GM23338 (cell line): ENCODE measurements at regions not wholly inside any gene's neighbourhood (a gene's known extent, or its start where the extent isn't known, plus 50 kb on each side); places are given as distances from the start of the nearest gene placed in this dataset.

Experiments used
- ATAC-seq: fragments of 200-7000 bp; cut with Tn5 transposase; 3 replicates; pipeline ENCODE4 v1.9.1; 2020
- DNase-seq: peaks from one replicate; pipeline ENCODE4 v3.0.0-alpha.2; 2015; ENCODE audit warnings: low spot score
- H2AFZ ChIP-seq: fragments of 200-600 bp; sonication (generic); 2 replicates; pipeline ENCODE4 v1.8.0; 2016; ENCODE audit warnings: antibody characterized with exemption, mild to moderate bottlenecking, moderate library complexity
- H3F3A ChIP-seq: fragments of 200-600 bp; sonication (generic); replicated peaks from 2 replicates; pipeline ENCODE4 v1.8.0; 2017; ENCODE audit warnings: antibody characterized with exemption, mixed run types, low read depth
- H3K27ac ChIP-seq: fragments of 200-600 bp; sonication (generic); 2 replicates; pipeline ENCODE4 v1.6.1; 2016; ENCODE audit warnings: low read depth
- H3K27me3 ChIP-seq: fragments of 200-600 bp; sonication (generic); 2 replicates; pipeline ENCODE4 v1.8.0; 2016; ENCODE audit warnings: mild to moderate bottlenecking, mixed run types, moderate library complexity; ENCODE audit not compliant: insufficient read depth
- H3K36me3 ChIP-seq: fragments of 200-600 bp; sonication (generic); 2 replicates; pipeline ENCODE4 v1.8.0; 2016; ENCODE audit warnings: mild to moderate bottlenecking; ENCODE audit not compliant: insufficient read depth
- H3K4me1 ChIP-seq: fragments of 200-600 bp; sonication (generic); 2 replicates; pipeline ENCODE4 v1.8.0; 2016; ENCODE audit warnings: mild to moderate bottlenecking, moderate library complexity; ENCODE audit not compliant: insufficient read depth
- H3K4me2 ChIP-seq: fragments of 200-600 bp; sonication (generic); 2 replicates; pipeline ENCODE4 v1.7.1; 2017; ENCODE audit warnings: mixed run types
- H3K4me3 ChIP-seq: fragments of 200-600 bp; sonication (generic); 2 replicates; pipeline ENCODE4 v1.6.1; 2016; ENCODE audit warnings: mixed run types
- H3K79me2 ChIP-seq: fragments of 200-600 bp; sonication (generic); replicated peaks from 2 replicates; pipeline ENCODE4 v1.8.0; 2017; ENCODE audit warnings: mild to moderate bottlenecking; ENCODE audit not compliant: insufficient read depth
- H3K9me2 ChIP-seq: fragments of 200-600 bp; sonication (generic); 2 replicates; pipeline ENCODE4 v1.8.0; 2017; ENCODE audit not compliant: insufficient read depth
- H4K20me1 ChIP-seq: fragments of 200-600 bp; sonication (generic); replicated peaks from 2 replicates; pipeline ENCODE4 v1.8.0; 2017; ENCODE audit warnings: mild to moderate bottlenecking; ENCODE audit not compliant: insufficient read depth
- H3K27ac Mint-ChIP-seq: 2 replicates; pipeline ENCODE4 v1.8.0; 2020; ENCODE audit warnings: inconsistent platforms, mild to moderate bottlenecking, moderate library complexity, mixed read lengths
- H3K27me3 Mint-ChIP-seq: 3 replicates; pipeline ENCODE4 v1.8.0; 2022; ENCODE audit warnings: low read depth, mild to moderate bottlenecking, moderate library complexity, mixed read lengths, inconsistent platforms; ENCODE audit not compliant: insufficient read depth, poor library complexity
- H3K36me3 Mint-ChIP-seq: 3 replicates; pipeline ENCODE4 v1.8.0; 2021; ENCODE audit warnings: low read depth, mild to moderate bottlenecking, inconsistent platforms, moderate library complexity, mixed read lengths
- H3K4me1 Mint-ChIP-seq: 3 replicates; pipeline ENCODE4 v1.8.0; 2020; ENCODE audit warnings: mild to moderate bottlenecking, inconsistent platforms, mixed read lengths
- H3K4me3 Mint-ChIP-seq: 3 replicates; pipeline ENCODE4 v1.8.0; 2021; ENCODE audit warnings: moderate library complexity, mild to moderate bottlenecking, inconsistent platforms, mixed read lengths
- H3K9me3 Mint-ChIP-seq: 3 replicates; pipeline ENCODE4 v1.8.0; 2020; ENCODE audit warnings: moderate library complexity, mild to moderate bottlenecking, inconsistent platforms, mixed read lengths
- CREB1 ChIP-seq: fragments of 250-450 bp; sonication (Bioruptor Pico); IDR thresholded peaks from 2 replicates; pipeline ENCODE4 v1.5.0; 2020; ENCODE audit warnings: low read depth, mild to moderate bottlenecking, moderate library complexity
- CTCF ChIP-seq, 2 experiments: fragments of 200-600 bp in 1 of 2; sonication (generic) in 1 of 2; conservative IDR thresholded peaks; 2 replicates each; pipeline versions ENCODE4 v1.5.1 to v1.6.1; 2016 to 2017; ENCODE audit warnings: antibody characterized with exemption in 2 of 2, low read depth in 2 of 2, mild to moderate bottlenecking in 2 of 2, moderate library complexity in 1 of 2
- ETS1 ChIP-seq: IDR thresholded peaks from 2 replicates; pipeline ENCODE4 v1.6.1; 2016; ENCODE audit warnings: antibody characterized with exemption
- EZH2 ChIP-seq: fragments of 200-600 bp; sonication (generic); IDR thresholded peaks from one replicate; pipeline ENCODE4 v1.8.0; 2017; ENCODE audit warnings: antibody characterized with exemption, mild to moderate bottlenecking, low read depth; ENCODE audit not compliant: unreplicated experiment
- EZH2phosphoT487 ChIP-seq: fragments of 200-600 bp; sonication (generic); IDR thresholded peaks from one replicate; pipeline ENCODE4 v1.8.1; 2018; ENCODE audit warnings: antibody characterized with exemption; ENCODE audit not compliant: unreplicated experiment
- JUNB ChIP-seq: IDR thresholded peaks from one replicate; pipeline ENCODE4 v1.6.1; 2016; ENCODE audit warnings: antibody characterized with exemption; ENCODE audit not compliant: unreplicated experiment
- NANOG ChIP-seq: IDR thresholded peaks from 2 replicates; pipeline ENCODE4 v1.6.1; 2016; ENCODE audit warnings: antibody characterized with exemption, borderline replicate concordance
- POLR2AphosphoS5 ChIP-seq: IDR thresholded peaks from 2 replicates; pipeline ENCODE4 v1.6.1; 2016; ENCODE audit warnings: antibody characterized with exemption, low read depth
- REST ChIP-seq: IDR thresholded peaks from one replicate; pipeline ENCODE4 v1.6.1; 2018; ENCODE audit warnings: antibody characterized with exemption; ENCODE audit not compliant: unreplicated experiment
- ZNF114 ChIP-seq: fragments of 250-450 bp; sonication (Bioruptor Pico); IDR thresholded peaks from 2 replicates; pipeline ENCODE4 v1.5.0; 2020; ENCODE audit warnings: mild to moderate bottlenecking, moderate library complexity
- ZNF331 ChIP-seq: fragments of 250-450 bp; sonication (Bioruptor Pico); IDR thresholded peaks from 2 replicates; pipeline ENCODE4 v1.5.0; 2020; ENCODE audit warnings: low read depth, mild to moderate bottlenecking, moderate library complexity

DNA sequence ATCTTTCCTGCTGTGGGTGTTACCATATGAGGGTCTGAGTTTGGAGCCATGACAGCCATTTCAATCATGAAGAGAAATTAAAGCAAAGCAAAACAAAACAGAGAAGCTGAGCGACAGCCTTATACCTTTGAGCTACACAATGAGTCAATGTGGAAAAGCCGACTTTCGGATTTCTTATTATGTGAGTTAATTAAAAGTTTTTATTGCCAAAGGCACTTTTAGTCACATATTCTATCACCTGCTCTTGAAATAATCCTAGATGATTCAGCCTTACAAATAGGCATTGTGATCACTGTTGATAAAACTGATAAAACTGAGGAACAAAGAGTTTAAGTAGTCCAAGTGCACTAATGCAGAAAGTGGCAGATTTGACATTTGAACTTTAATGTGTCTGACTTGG lies 381.9 kb upstream of the TENM4 start:
- no peak for TF ChIP-seq ETS1
- no peak for TF ChIP-seq JUNB
- no peak for TF ChIP-seq ZNF331
- no peak for TF ChIP-seq CREB1 (CRISPR knock-in tag)
- H2AFZ ChIP-seq, result no peak overlapping the region
- no peaks in the 10 kb centered on the region for H4K20me1 ChIP-seq
- no peaks in the 10 kb centered on the region for H3K27me3 ChIP-seq
- H3K4me3 ChIP-seq, result no peak overlapping the region
- H3K4me1 ChIP-seq, result no peaks in the 10 kb centered on the region
- Mint-ChIP-seq H3K4me3 (no peak overlapping the region), H3K27ac (no peak overlapping the region), H3K9me3 (no peaks in the 10 kb centered on the region), H3K27me3 (no peaks in the 10 kb centered on the region), H3K4me1 (no peaks in the 10 kb centered on the region), H3K36me3 (no peaks in the 10 kb centered on the region)
- no peaks in the 10 kb centered on the region for H3K36me3 ChIP-seq
- H3K27ac ChIP-seq, result no peak overlapping the region
- H3K79me2 ChIP-seq, result no peaks in the 10 kb centered on the region
- ATAC-seq, result no peak
- H3F3A ChIP-seq, result no peaks in the 10 kb centered on the region
- H3K9me2 ChIP-seq, result no peaks in the 10 kb centered on the region
- H3K4me2 ChIP-seq, result no peak overlapping the region
- DNase-seq, result no peak

- Histone ChIP-seq H3K4me1 (no peaks in the 10 kb centered on the region), H3K79me2 (no peaks in the 10 kb centered on the region), H3F3A (no peaks in the 10 kb centered on the region), H4K20me1 (no peaks in the 10 kb centered on the region), H3K27me3 (no peaks in the 10 kb centered on the region), H3K9me2 (peaks cover 9% of the 10 kb centered on the region; the same call in 1 of the 2 replicates), H3K4me2 (no peak overlapping the region), H3K36me3 (no peaks in the 10 kb centered on the region), H2AFZ (no peak overlapping the region), H3K27ac (no peak overlapping the region), H3K4me3 (no peak overlapping the region)
- Mint-ChIP-seq H3K4me1 (no peaks in the 10 kb centered on the region), H3K36me3 (no peaks in the 10 kb centered on the region), H3K27ac (no peak overlapping the region), H3K4me3 (no peak overlapping the region), H3K9me3 (no peaks in the 10 kb centered on the region; the same call in 2 of the 3 replicates), H3K27me3 (peaks cover 2% of the 10 kb centered on the region)
- ATAC-seq, result no peak
- DNase-seq, result no peak
- TF ChIP-seq JUNB (no peak), NANOG (no peak), EZH2 (no peak), ETS1 (no peak), REST (no peak), POLR2AphosphoS5 (no peak), ZNF331 (no peak), EZH2phosphoT487 (no peak), CTCF (conservative IDR thresholded peaks at IDR 0.05; ENCODE audit: low read depth in 2 of 2) (no peak), CREB1 (CRISPR knock-in tag) (no peak), ZNF114 (no peak)
Observed at GRCh38 chr11:79813551-79813950, 372.7 kb upstream of the TENM4 start.
